Smooth muscle cell (in vitro differentiated cells): ENCODE measurements at regions not wholly inside any gene's neighbourhood (a gene's known extent, or its start where the extent isn't known, plus 50 kb on each side); places are given as distances from the start of the nearest gene placed in this dataset.

Experiments used
- DNase-seq: peaks from one replicate; lab custom pipeline; 2025; ENCODE audit not compliant: unreplicated experiment; lab: John Stamatoyannopoulos, UW
- H2AFZ ChIP-seq: fragments of 200-600 bp; sonication (generic); 2 replicates; pipeline ENCODE4 v1.6.0; 2016; ENCODE audit warnings: antibody characterized with exemption, low read depth, mild to moderate bottlenecking
- H3F3A ChIP-seq: fragments of 200-600 bp; sonication (generic); 2 replicates; pipeline ENCODE4 v1.6.0; 2017; ENCODE audit warnings: antibody characterized with exemption, low read depth
- H3K27ac ChIP-seq: fragments of 200-600 bp; sonication (generic); 2 replicates; pipeline ENCODE4 v1.5.1; 2016; ENCODE audit warnings: low read depth, mild to moderate bottlenecking
- H3K27me3 ChIP-seq: fragments of 200-600 bp; sonication (generic); 2 replicates; pipeline ENCODE4 v1.6.1; 2016; ENCODE audit warnings: low read depth, mild to moderate bottlenecking
- H3K36me3 ChIP-seq: fragments of 200-600 bp; sonication (generic); 2 replicates; pipeline ENCODE4 v1.5.1; 2016; ENCODE audit warnings: low read depth
- H3K4me1 ChIP-seq: fragments of 200-600 bp; sonication (generic); 2 replicates; pipeline ENCODE4 v1.5.1; 2016; ENCODE audit warnings: low read depth
- H3K4me2 ChIP-seq: fragments of 200-600 bp; sonication (generic); 2 replicates; pipeline ENCODE4 v1.6.0; 2016; ENCODE audit warnings: mild to moderate bottlenecking
- H3K4me3 ChIP-seq: fragments of 200-600 bp; sonication (generic); 2 replicates; pipeline ENCODE4 v1.5.1; 2016; ENCODE audit warnings: mild to moderate bottlenecking
- H3K79me2 ChIP-seq: fragments of 200-600 bp; sonication (generic); 2 replicates; pipeline ENCODE4 v1.6.0; 2016; ENCODE audit warnings: low read depth, mild to moderate bottlenecking
- H3K9ac ChIP-seq: fragments of 200-600 bp; sonication (generic); 2 replicates; pipeline ENCODE4 v1.6.0; 2016; ENCODE audit warnings: low read depth
- H3K9me3 ChIP-seq: fragments of 200-600 bp; sonication (generic); replicated peaks from 2 replicates; pipeline ENCODE4 v1.5.1; 2016; ENCODE audit warnings: low read depth
- H4K20me1 ChIP-seq: fragments of 200-600 bp; sonication (generic); 2 replicates; pipeline ENCODE4 v1.6.0; 2016; ENCODE audit warnings: low read depth
- WGBS: methylation state at CpG from one replicate; pipeline ENCODE4 v1.1.7; 2016; ENCODE audit warnings: low lambda C conversion rate; 5-methylcytosine and 5-hydroxymethylcytosine counted together
- TF ChIP-seq, protein P1 (sequence below): fragments of 200-600 bp; sonication (generic); IDR thresholded peaks from 2 replicates; pipeline ENCODE4 v1.5.1; 2017; ENCODE audit warnings: borderline replicate concordance, mild to moderate bottlenecking, antibody characterized with exemption; ENCODE audit not compliant: insufficient read depth, poor library complexity, severe bottlenecking

- no peaks in the 10 kb centered on the region for H3K27me3 ChIP-seq
- H3K4me3 ChIP-seq = no peak overlapping the region
- no peak overlapping the region for H2AFZ ChIP-seq
- H3K9me3 ChIP-seq = no peaks in the 10 kb centered on the region
- 90% methylated on average over 7 of the region's 7 CpGs for WGBS
- H3K79me2 ChIP-seq = no peaks in the 10 kb centered on the region
- no peak overlapping the region for H3K27ac ChIP-seq
- no peak overlapping the region for H3K4me2 ChIP-seq
- H3K9ac ChIP-seq = no peak overlapping the region
- no peaks in the 10 kb centered on the region for H4K20me1 ChIP-seq
- no peaks in the 10 kb centered on the region for H3K36me3 ChIP-seq
- no peak for DNase-seq
- no peaks in the 10 kb centered on the region for H3K4me1 ChIP-seq
- TF ChIP-seq, protein P1, sequence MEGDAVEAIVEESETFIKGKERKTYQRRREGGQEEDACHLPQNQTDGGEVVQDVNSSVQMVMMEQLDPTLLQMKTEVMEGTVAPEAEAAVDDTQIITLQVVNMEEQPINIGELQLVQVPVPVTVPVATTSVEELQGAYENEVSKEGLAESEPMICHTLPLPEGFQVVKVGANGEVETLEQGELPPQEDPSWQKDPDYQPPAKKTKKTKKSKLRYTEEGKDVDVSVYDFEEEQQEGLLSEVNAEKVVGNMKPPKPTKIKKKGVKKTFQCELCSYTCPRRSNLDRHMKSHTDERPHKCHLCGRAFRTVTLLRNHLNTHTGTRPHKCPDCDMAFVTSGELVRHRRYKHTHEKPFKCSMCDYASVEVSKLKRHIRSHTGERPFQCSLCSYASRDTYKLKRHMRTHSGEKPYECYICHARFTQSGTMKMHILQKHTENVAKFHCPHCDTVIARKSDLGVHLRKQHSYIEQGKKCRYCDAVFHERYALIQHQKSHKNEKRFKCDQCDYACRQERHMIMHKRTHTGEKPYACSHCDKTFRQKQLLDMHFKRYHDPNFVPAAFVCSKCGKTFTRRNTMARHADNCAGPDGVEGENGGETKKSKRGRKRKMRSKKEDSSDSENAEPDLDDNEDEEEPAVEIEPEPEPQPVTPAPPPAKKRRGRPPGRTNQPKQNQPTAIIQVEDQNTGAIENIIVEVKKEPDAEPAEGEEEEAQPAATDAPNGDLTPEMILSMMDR = no peak
- no peaks in the 10 kb centered on the region for H3F3A ChIP-seq
Measured at GRCh38 chr6:40889137-40889832, 149.7 kb downstream of the UNC5CL start.

- TF ChIP-seq, protein P1 = no peak
- Histone ChIP-seq H3K27ac (no peak overlapping the region), H3K4me1 (no peaks in the 10 kb centered on the region), H3K9me3 (no peaks in the 10 kb centered on the region), H3K79me2 (no peaks in the 10 kb centered on the region), H4K20me1 (no peaks in the 10 kb centered on the region), H3K4me2 (no peak overlapping the region), H3K4me3 (no peak overlapping the region), H3K9ac (no peak overlapping the region), H3F3A (no peaks in the 10 kb centered on the region), H2AFZ (no peak overlapping the region), H3K27me3 (no peaks in the 10 kb centered on the region), H3K36me3 (no peaks in the 10 kb centered on the region)
- no peak for DNase-seq
- WGBS = 92% methylated on average over 3 of the region's 3 CpGs
Measured at GRCh38 chr6:40888456-40888990, 150.5 kb downstream of the UNC5CL start.

DNA sequence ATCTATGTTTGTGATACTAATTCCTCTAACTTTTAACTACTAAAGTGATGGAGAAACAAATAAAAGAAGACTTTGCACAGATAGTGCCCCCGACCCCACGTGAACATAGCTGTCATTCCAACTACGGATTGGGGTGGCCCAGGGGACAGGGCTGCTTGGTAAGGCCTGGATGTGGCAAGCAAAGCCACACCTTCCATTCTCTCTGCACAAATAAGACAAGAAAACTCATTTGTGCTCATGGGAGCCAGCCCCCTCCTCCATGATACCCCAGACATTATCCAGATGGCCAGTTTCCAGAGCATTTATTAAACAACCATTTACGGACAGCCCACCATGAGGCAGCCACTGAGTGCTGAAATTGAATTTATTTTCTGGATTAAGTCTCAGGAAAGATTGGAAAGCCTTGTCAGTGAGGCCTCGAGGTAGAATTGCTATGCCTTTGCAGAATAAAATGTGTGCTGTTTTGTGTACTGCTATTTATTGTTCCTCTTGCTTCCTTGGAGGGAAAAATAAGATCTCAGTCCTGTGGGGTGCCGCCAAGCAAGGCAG, 151.2 kb downstream of the UNC5CL start:
- 70% methylated on average over 6 of the region's 6 CpGs for WGBS
- Histone ChIP-seq H3K79me2 (no peaks in the 10 kb centered on the region), H3F3A (no peaks in the 10 kb centered on the region), H4K20me1 (no peaks in the 10 kb centered on the region), H3K4me1 (no peaks in the 10 kb centered on the region), H3K27ac (no peak overlapping the region), H3K36me3 (no peaks in the 10 kb centered on the region), H3K4me3 (no peak overlapping the region), H3K9me3 (no peaks in the 10 kb centered on the region), H3K27me3 (no peaks in the 10 kb centered on the region), H3K9ac (no peak overlapping the region), H2AFZ (no peak overlapping the region), H3K4me2 (no peak overlapping the region)
- TF ChIP-seq, protein P1 = no peak
- DNase-seq = no peak
